ENCODE measurements at regions not wholly inside any gene's neighbourhood (a gene's known extent, or its start where the extent isn't known, plus 50 kb on each side); places are given as distances from the start of the nearest gene placed in this dataset.
"Not testable (repeated sequence)": the region's sequence is repeated elsewhere in the genome, so short reads cannot be mapped to it uniquely, and the experiment has no call there.

GRCh38 chr1:60958001-60958400 is 124.4 kb upstream of the NFIA start:
- ChIA-PET CTCF (no interaction called here), POLR2A (no interaction called here)

- POLR2A ChIA-PET: no interaction called here
- CTCF ChIA-PET: no interaction called here
These were observed 125.8 kb upstream of the NFIA start for GRCh38 chr1:60956520-60956919.

- ChIA-PET POLR2A (no interaction called here), CTCF (no interaction called here)
These were observed 129.7 kb upstream of the NFIA start for GRCh38 chr1:60952612-60953111.

GRCh38 chr1:60950224-60951063 is 131.9 kb upstream of the NFIA start:
- ChIA-PET CTCF (no interaction called here), POLR2A (no interaction called here)

DNA sequence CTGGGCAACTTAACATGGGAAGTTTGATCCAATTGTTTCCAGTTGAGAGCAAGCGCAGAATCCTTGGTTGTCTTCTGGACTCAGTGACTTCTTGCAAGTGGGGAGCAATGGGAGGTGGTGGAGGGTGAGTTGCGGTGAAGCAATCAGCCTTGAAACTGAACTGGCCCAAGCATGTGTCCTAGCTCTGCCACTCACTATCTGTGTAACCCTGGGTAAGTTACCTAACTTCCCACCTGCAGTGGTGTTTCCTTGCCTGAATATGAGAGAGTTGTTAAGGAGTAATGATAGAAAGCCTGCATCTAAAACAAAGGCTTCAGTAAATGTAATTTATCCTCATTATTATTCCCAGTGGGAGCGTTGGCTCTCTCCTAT is 132.5 kb upstream of the NFIA start:
- POLR2A ChIA-PET: no interaction called here
- CTCF ChIA-PET: no interaction called here

GRCh38 chr1:60949154-60949825 is 133.1 kb upstream of the NFIA start:
- POLR2A ChIA-PET: no interaction called here
- CTCF ChIA-PET: no interaction called here

DNA sequence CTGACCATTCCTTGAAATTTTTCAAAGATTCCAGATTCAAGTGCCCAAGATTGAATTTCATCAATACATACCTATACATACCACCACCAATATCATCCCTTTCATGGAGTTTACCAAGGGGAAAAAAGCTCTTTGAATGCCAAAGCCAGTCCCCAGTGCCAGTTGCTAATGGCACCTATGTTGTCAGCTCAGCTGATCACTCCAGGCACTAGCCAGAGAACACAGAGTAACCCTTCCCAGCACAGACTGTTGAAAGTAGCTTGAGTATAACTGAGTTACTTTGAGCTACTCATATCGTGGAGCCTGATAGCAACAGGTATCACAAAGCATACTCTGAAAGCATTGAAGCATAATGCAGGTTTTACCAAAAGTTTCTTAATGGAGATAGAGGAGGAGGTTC is 133.9 kb upstream of the NFIA start:
- ChIA-PET CTCF (no interaction called here), POLR2A (no interaction called here)

DNA sequence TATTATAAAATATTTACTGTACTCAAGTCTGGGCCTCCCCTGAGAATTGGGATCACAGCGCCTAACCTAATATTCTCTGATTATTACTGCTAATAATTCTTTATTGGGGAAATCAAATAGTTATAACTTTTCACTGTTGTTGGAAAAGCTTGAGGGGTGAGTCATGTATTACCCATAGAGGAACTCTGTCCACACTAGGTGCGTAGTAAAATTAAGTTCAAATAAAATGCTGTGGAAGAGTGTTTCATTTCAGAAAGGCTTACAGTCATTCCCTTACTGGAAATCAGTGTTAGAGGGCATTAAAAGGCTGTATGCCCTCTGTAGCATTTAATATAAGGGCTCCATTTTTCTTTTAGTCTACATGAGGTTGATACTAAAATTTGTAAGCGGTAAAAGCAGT is 135.0 kb upstream of the NFIA start:
- POLR2A ChIA-PET: no interaction called here
- CTCF ChIA-PET: no interaction called here

DNA sequence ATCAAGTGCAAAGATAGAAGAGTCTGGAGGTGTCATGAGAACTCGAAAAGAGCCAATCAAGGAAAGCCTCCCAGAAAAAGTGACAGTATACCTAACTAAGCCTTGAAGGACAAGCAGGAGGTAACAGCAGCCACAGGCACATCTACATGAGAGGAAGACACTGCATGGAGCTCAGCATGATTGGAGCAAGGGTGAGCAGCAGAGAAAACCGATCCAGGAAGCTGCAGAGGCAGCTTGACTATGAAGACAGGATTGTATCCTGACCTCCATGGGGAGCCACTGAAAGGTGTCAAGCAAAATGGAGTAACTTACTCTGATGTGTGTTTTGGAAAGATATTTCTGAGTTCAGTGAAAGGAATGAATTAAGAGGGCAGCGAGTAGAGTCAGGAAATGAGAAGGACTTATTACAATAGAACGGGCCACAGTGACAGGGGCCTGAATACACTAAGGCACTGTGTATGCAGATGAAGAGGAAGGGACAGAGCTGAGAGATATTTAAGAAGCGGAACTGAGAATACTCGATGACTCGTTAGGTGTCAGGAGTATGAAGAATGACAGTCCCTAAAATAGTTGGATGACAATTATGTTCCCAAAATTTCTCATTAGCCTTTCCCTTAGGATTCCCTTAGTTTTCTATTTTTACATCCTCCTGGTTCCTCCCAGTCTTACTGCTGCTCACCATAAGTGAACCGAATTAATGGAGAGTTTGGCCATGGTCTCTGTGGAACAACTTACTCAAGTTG is 139.3 kb upstream of the NFIA start:
- CTCF ChIA-PET: no interaction called here
- POLR2A ChIA-PET: no interaction called here

- CTCF ChIA-PET: no interaction called here
- POLR2A ChIA-PET: no interaction called here
These were observed 140.1 kb upstream of the NFIA start for GRCh38 chr1:60942291-60942690.

GRCh38 chr1:60940685-60941084 is 141.7 kb upstream of the NFIA start:
- CTCF ChIA-PET, POLR2A ChIA-PET: not testable (repeated sequence)

DNA sequence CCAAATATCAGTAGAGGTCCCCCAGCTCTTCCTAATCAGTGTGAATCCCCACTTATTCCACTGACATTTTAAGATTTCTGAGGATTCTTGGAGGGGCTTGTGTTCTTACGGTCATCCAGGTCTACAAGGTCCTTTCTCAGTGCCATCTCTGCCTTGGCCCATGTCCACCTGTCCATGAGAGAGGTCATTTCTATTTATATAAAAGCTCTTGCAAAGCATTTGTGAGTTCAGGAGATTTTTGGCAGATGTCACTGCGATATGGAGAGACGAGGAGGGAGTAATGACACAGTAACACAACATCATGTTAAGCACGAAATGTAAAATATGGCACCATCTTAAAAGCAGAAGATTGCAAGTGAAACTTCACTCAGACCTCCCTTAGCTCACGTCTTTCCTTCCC is 144.6 kb upstream of the NFIA start:
- POLR2A ChIA-PET: no interaction called here
- CTCF ChIA-PET: no interaction called here

DNA sequence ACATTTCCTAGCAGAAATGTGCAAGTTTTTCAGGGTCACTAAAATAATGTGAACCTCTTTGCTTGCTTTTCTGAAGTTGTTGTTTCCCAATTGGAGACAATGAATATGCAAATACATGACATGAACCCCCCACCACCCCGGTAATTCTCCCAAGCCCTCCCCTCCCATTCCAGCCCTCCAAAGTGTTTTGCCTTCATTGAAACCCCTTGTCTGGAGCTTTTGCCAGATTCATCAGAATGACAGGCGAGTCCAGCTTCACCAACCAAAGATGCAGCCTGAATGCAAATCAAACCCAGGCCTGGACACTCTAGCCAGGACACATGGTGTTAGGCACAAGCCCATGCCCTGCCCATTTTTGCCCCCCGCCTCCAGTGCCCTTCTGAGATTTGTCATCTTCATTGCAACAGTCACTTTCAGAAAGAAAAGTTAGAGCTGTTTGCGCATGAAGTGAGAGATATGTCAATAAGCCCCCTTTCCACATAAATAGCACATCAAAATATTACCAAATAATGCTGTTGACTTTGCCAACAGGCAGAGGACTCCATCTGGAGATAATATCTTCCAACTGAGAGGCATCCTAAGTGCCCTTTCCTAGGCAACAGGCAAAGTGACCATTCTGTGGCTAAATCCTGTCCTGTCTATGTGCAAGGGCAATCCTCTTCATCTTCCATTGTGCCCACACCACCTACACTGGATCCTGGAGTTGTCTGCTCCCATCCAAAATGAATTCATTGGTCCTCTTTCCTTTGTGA is 145.6 kb upstream of the NFIA start:
- POLR2A ChIA-PET: no interaction called here
- CTCF ChIA-PET: no interaction called here

DNA sequence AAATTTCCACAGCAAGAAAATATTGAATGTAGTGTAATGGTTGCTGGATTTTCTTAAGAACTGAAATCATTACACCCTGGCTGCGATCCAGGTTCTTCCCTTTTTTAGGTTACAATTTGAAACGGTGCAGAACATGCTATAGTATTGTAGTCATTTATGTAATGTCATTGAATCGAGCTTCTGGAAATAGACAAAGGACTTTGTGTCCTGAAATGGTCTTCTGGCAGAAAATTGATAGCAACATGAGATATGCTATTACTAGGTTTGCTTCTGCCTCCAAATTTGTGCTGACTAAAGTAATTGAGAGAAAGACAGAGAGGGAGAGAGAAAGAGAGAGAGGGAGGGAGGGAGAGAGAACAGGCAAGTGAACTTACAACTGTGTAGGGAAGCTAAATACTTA is 146.2 kb upstream of the NFIA start:
- CTCF ChIA-PET: no interaction called here

GRCh38 chr1:60935599-60936110 is 146.7 kb upstream of the NFIA start:
- ChIA-PET POLR2A (no interaction called here), CTCF (no interaction called here)

More for the DNA sequence above, 146.2 kb upstream of the NFIA start:
- POLR2A ChIA-PET: no interaction called here

DNA sequence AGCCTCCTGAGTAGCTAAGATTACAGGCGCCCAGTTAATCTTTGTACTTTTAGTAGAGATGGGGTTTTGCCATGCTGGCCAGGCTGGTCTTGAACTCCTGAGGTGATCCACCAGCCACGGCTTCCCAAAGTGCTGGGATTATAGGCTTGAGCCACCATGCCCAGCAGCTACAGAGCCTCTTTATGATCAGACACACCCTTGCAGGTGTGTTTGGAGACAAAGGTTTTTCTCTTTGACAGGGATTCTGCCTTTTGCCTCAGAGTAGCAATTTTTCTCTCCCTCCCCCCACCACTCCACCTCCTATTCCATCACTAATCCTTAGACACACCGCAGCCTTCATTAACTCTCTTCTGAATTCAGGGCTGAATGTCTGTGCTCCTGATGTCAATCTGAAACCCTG is 152.2 kb upstream of the NFIA start:
- CTCF ChIA-PET: no interaction called here
- POLR2A ChIA-PET: no interaction called here

GRCh38 chr1:60924964-60925798 is 157.2 kb upstream of the NFIA start:
- ChIA-PET CTCF (no interaction called here), POLR2A (no interaction called here)

- CTCF ChIA-PET: no interaction called here
- POLR2A ChIA-PET: no interaction called here
These were observed 158.2 kb upstream of the NFIA start for GRCh38 chr1:60924165-60924564.

DNA sequence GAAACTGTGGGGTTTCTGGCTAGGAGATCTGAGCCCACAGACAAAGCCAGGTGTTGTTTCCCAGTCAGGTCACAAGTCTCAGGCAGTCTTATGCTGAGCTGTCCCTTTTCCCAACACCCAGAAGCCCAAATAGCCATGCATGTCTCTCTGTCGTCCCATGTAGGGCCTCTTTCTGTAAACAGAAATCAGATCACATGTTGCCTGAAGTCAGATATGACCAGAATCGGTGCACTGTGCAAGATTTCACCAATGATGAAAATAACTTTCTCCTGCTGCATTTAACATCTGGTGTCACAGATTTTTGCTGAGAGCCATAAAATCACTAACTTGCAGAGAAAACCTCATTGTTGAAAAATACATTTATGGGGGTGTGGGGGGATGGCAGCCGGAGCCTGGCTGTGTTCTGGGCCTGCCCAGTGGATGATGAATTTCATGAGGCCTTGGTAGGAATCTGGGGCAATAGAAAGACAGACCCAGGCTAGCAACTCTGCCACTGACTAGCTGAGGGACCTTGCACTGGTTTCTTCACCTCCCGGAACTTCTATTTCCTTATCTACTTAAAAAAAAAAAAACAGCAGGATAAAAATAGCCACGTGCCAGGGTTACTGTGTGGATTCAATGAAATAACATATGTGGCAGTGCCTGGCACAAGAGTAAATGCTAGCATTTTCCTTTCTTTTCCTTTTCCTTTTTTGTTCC is 158.8 kb upstream of the NFIA start:
- POLR2A ChIA-PET: no interaction called here

More for the DNA sequence above, 158.8 kb upstream of the NFIA start:
- CTCF ChIA-PET: no interaction called here
